Spleen (tissue), 7 donors: ENCODE measurements at regions not wholly inside any gene's neighbourhood (a gene's known extent, or its start where the extent isn't known, plus 50 kb on each side); places are given as distances from the start of the nearest gene placed in this dataset.

Source experiments
- CTCF ChIP-seq, 11 experiments: fragments of 200-600 bp in 7 of 11; fragments of 450-650 bp in 4 of 11; sonication (generic) in 4 of 11; IDR thresholded peaks in 8 of 11; conservative IDR thresholded peaks in 3 of 11; 1 replicate in 7 of 11; 2 replicates in 4 of 11; pipeline versions ENCODE4 v1.4.0 to v1.8.0; 2016 to 2021; ENCODE audit warnings: antibody characterized with exemption in 11 of 11, inconsistent platforms in 4 of 11, mild to moderate bottlenecking in 1 of 11
- POLR2A ChIP-seq, 3 donors: fragments of 450-650 bp; IDR thresholded peaks; one replicate each; pipeline ENCODE4 v1.5.1; 2017; ENCODE audit warnings: antibody characterized with exemption in 3 of 3, mild to moderate bottlenecking in 1 of 3
- donor health status: DM: no; HTN: no; CAD: no; lungs with moderate emphysema.
- donor health status: DM: no; HTN: no; CAD: no.
- donor health status: DM: no; HTN: no; CAD: no.

GRCh38 chr18:75959150-75959549 lies 531.6 kb upstream of the SMIM21 start:
- no peak for TF ChIP-seq POLR2A (IDR thresholded peaks at IDR 0.05)
- TF ChIP-seq CTCF (IDR thresholded peaks at IDR 0.05 in 8 of 11, conservative IDR thresholded peaks at IDR 0.05 in 3 of 11): no peak
